ENCODE measurements at regions not wholly inside any gene's neighbourhood (a gene's known extent, or its start where the extent isn't known, plus 50 kb on each side); places are given as distances from the start of the nearest gene placed in this dataset.

DNA sequence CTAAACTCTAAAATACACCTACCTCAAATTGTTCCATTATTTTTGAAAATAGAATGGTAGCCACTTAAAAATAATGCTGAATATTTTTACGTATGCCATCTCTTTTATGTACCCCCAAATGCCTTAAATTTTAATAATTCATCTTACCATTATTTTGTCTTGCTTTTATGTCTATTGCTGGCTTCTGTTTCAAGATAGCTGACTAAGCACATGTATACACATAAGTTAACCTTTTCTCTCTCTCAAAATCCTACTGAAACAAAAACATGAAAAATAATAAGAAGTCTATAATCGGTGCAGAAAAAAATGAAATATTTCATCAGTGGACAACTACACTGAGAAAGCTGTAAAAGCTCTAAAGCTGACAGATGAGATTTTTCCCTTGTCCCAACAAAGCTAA, 652.0 kb upstream of the ZNF608 start:
- intact Hi-C loops (cut with micrococcal nuclease) = no loop called here
- H3K27ac ChIP-seq (ENCODE audit: low read depth, low read length) = no peak overlapping the region
- CTCF ChIA-PET = no interaction called here
- peaks cover 0 to 21% (median 6%) of the 10 kb centered on the region in 11 donors for H3K9me3 Mint-ChIP-seq
- POLR2A ChIA-PET = no interaction called here
- H3K27ac Mint-ChIP-seq = no peak overlapping the region
- no peaks in the 10 kb centered on the region for H3K4me1 Mint-ChIP-seq
- H3K4me3 Mint-ChIP-seq = no peak overlapping the region
- H3K36me3 Mint-ChIP-seq = no peaks in the 10 kb centered on the region
- peaks cover 0 to 5% (median 0%) of the 10 kb centered on the region in 5 donors for H3K27me3 Mint-ChIP-seq
- H3K9me3 ChIP-seq (ENCODE audit: control insufficient read depth in 2 of 3, low read length in 3 of 3) = no peaks in the 10 kb centered on the region
- ATAC-seq (no peak), DNase-seq (no peak)
- H3K4me3 ChIP-seq (ENCODE audit: low read length) = no peak overlapping the region
- no peaks in the 10 kb centered on the region for H3K27me3 ChIP-seq (ENCODE audit: control insufficient read depth in 2 of 2, insufficient read depth in 2 of 2, low read length in 2 of 2)
- no peaks in the 10 kb centered on the region for H3K4me1 ChIP-seq (ENCODE audit: control insufficient read depth in 2 of 2, insufficient read depth in 2 of 2, low read length in 2 of 2)
- no peaks in the 10 kb centered on the region for H3K36me3 ChIP-seq (ENCODE audit: control insufficient read depth in 2 of 3, insufficient read depth in 3 of 3, low read length in 3 of 3)

DNA sequence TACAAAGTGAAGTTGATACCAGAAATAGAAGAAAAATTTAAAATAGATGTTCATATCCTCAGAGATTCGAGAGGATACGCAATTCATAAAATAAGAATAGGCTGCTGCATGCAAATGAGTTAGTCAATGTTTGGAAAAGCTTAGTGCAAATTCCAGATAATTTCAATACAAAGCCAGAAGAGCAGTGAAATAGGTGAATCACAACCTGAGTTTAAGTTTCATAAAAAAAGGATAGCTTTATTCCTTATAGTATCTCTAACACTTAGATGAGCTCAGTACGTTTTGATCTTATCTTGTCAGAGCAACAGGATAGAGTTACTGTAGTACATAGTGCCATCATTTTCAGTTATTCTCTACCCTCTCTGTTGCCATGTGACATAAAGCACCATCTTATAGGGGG, 653.4 kb upstream of the ZNF608 start:
- no peaks in the 10 kb centered on the region for H3K27me3 ChIP-seq (ENCODE audit: control insufficient read depth in 2 of 2, insufficient read depth in 2 of 2, low read length in 2 of 2)
- H3K4me3 Mint-ChIP-seq = no peak overlapping the region
- H3K4me3 ChIP-seq (ENCODE audit: low read length) = no peak overlapping the region
- H3K36me3 ChIP-seq (ENCODE audit: control insufficient read depth in 2 of 3, insufficient read depth in 3 of 3, low read length in 3 of 3) = no peaks in the 10 kb centered on the region
- DNase-seq = no peak
- peaks cover 0 to 7% (median 4%) of the 10 kb centered on the region in 11 donors for H3K9me3 Mint-ChIP-seq
- ATAC-seq = no peak
- no peaks in the 10 kb centered on the region for H3K4me1 ChIP-seq (ENCODE audit: control insufficient read depth in 2 of 2, insufficient read depth in 2 of 2, low read length in 2 of 2)
- ChIA-PET POLR2A (no interaction called here), CTCF (no interaction called here)
- H3K27ac ChIP-seq (ENCODE audit: low read depth, low read length) = no peak overlapping the region
- H3K27me3 Mint-ChIP-seq = peaks cover 0 to 5% (median 0%) of the 10 kb centered on the region in 5 donors
- no peaks in the 10 kb centered on the region for H3K9me3 ChIP-seq (ENCODE audit: control insufficient read depth in 2 of 3, low read length in 3 of 3)
- H3K36me3 Mint-ChIP-seq = no peaks in the 10 kb centered on the region
- H3K27ac Mint-ChIP-seq = no peak overlapping the region
- H3K4me1 Mint-ChIP-seq = no peaks in the 10 kb centered on the region
- intact Hi-C loops (cut with micrococcal nuclease) = no loop called here

DNA sequence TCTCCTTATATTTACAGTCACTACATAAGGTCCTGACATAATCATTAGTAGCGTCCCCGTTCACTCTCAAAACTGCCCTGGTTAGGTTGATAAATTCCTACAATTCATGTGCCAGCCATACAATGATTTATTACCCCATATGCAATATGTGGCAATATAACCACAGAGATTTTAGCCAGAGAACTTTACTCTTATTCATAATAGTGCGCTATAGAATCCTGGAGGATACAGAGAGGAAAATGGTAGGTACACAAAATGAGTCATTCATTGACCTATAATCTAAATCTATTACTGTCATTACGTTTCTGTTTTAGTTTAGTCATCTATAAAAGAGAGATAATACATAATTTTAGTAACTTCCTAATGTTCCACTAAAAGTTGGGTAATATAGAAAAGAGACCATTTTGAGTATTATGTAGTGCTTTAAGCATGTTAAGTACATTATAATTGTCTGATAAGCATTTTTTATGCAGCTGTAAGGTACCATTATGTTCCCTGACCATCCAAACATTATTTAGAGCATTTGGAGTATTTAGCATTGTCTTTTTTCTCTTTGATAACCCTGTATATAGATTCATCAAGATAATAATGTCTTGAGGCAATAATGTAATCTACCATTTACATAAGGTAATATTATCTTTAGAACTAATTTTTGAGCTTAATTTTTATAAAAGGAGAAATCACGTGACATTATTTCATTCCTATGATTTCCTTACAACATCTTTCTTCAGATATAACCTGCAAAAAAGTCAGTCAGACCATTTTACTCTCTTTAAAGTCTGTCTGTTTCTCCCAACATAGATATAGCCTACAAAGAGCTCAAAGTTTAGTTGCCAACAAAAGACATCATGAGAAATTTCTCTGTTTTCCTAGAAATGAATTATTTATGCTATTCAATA, 655.5 kb upstream of the ZNF608 start:
- ChIA-PET POLR2A (no interaction called here), CTCF (no interaction called here)
- H3K36me3 Mint-ChIP-seq = no peaks in the 10 kb centered on the region
- no peaks in the 10 kb centered on the region for H3K4me1 ChIP-seq (ENCODE audit: control insufficient read depth in 2 of 2, insufficient read depth in 2 of 2, low read length in 2 of 2)
- no peaks in the 10 kb centered on the region for H3K27me3 ChIP-seq (ENCODE audit: control insufficient read depth in 2 of 2, insufficient read depth in 2 of 2, low read length in 2 of 2)
- H3K27ac ChIP-seq (ENCODE audit: low read depth, low read length) = no peak overlapping the region
- H3K9me3 Mint-ChIP-seq = peaks cover 0 to 5% (median 2%) of the 10 kb centered on the region in 11 donors
- DNase-seq (no peak), ATAC-seq (no peak)
- no peaks in the 10 kb centered on the region for H3K36me3 ChIP-seq (ENCODE audit: control insufficient read depth in 2 of 3, insufficient read depth in 3 of 3, low read length in 3 of 3)
- H3K27ac Mint-ChIP-seq = no peak overlapping the region
- no peak overlapping the region for H3K4me3 ChIP-seq (ENCODE audit: low read length)
- peaks cover 0 to 5% (median 0%) of the 10 kb centered on the region in 5 donors for H3K27me3 Mint-ChIP-seq
- H3K4me1 Mint-ChIP-seq = no peaks in the 10 kb centered on the region
- no peak overlapping the region for H3K4me3 Mint-ChIP-seq
- no peaks in the 10 kb centered on the region for H3K9me3 ChIP-seq (ENCODE audit: control insufficient read depth in 2 of 3, low read length in 3 of 3)
- intact Hi-C loops (cut with micrococcal nuclease) = no loop called here

DNA sequence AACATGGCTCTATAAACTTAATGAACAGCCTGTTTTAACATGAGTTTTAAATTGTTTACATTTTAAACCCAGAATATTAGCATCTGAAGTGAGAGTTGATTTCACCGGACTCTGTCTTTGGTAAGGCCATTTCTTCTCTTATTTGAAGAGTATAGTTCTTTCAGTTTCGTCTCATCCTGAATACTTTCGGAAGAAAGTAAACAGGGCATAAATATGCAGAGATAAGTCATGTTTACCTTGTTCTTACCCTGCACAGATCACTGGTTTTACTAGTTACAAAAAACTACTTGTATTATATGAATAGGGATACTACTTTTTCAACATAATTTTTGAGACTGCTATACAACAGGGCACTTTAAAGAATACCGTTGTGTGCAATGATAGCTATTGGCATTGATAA, 656.3 kb upstream of the ZNF608 start:
- H3K27me3 Mint-ChIP-seq = no peaks in the 10 kb centered on the region
- peaks cover 0 to 5% (median 0%) of the 10 kb centered on the region in 11 donors for H3K9me3 Mint-ChIP-seq
- Histone ChIP-seq H3K36me3 (ENCODE audit: control insufficient read depth in 2 of 3, insufficient read depth in 3 of 3, low read length in 3 of 3) (no peaks in the 10 kb centered on the region), H3K4me1 (ENCODE audit: control insufficient read depth in 2 of 2, insufficient read depth in 2 of 2, low read length in 2 of 2) (no peaks in the 10 kb centered on the region), H3K27ac (ENCODE audit: low read depth, low read length) (no peak overlapping the region), H3K4me3 (ENCODE audit: low read length) (no peak overlapping the region), H3K9me3 (ENCODE audit: control insufficient read depth in 2 of 3, low read length in 3 of 3) (no peaks in the 10 kb centered on the region), H3K27me3 (ENCODE audit: control insufficient read depth in 2 of 2, insufficient read depth in 2 of 2, low read length in 2 of 2) (no peaks in the 10 kb centered on the region)
- POLR2A ChIA-PET = no interaction called here
- intact Hi-C loops (cut with micrococcal nuclease) = no loop called here
- ATAC-seq (no peak), DNase-seq (no peak)
- no peak overlapping the region for H3K27ac Mint-ChIP-seq
- CTCF ChIA-PET = no interaction called here
- no peaks in the 10 kb centered on the region for H3K36me3 Mint-ChIP-seq
- H3K4me1 Mint-ChIP-seq = no peaks in the 10 kb centered on the region
- H3K4me3 Mint-ChIP-seq = no peak overlapping the region

DNA sequence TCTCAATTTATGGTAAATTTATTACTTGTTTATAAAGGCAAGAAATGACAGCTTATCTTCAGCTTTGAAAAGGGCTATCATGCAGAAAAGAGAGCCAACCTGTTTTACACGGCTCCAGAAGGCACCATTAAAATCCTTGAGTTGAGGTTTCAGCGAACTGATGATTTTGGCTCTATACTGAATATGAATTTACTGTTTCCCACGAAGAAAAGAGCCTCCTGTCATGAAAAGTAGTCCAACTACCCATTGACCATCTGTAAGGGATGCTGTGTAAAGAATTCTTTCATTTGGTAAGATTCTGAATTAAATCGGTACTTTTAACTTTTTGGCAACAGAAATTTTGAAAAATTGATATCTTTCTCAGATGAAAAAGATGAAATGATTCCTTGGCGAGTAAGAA, 657.6 kb upstream of the ZNF608 start:
- Histone ChIP-seq H3K4me1 (ENCODE audit: control insufficient read depth in 2 of 2, insufficient read depth in 2 of 2, low read length in 2 of 2) (no peaks in the 10 kb centered on the region), H3K9me3 (ENCODE audit: control insufficient read depth in 2 of 3, low read length in 3 of 3) (no peaks in the 10 kb centered on the region), H3K27me3 (ENCODE audit: control insufficient read depth in 2 of 2, insufficient read depth in 2 of 2, low read length in 2 of 2) (no peaks in the 10 kb centered on the region), H3K36me3 (ENCODE audit: control insufficient read depth in 2 of 3, insufficient read depth in 3 of 3, low read length in 3 of 3) (no peaks in the 10 kb centered on the region), H3K27ac (ENCODE audit: low read depth, low read length) (no peak overlapping the region), H3K4me3 (ENCODE audit: low read length) (no peak overlapping the region)
- intact Hi-C loops (cut with micrococcal nuclease) = no loop called here
- DNase-seq (no peak), ATAC-seq (no peak)
- peaks cover 0 to 5% (median 0%) of the 10 kb centered on the region in 11 donors for H3K9me3 Mint-ChIP-seq
- H3K4me3 Mint-ChIP-seq = no peak overlapping the region
- H3K4me1 Mint-ChIP-seq = no peaks in the 10 kb centered on the region
- no peak overlapping the region for H3K27ac Mint-ChIP-seq
- ChIA-PET CTCF (no interaction called here), POLR2A (interaction anchor here (0.6 kb wide), 1 partner anchor 16 kb away, joined by 3 read pairs; no protein-coding TSS in a partner anchor)
- no peaks in the 10 kb centered on the region for H3K27me3 Mint-ChIP-seq
- H3K36me3 Mint-ChIP-seq = no peaks in the 10 kb centered on the region

DNA sequence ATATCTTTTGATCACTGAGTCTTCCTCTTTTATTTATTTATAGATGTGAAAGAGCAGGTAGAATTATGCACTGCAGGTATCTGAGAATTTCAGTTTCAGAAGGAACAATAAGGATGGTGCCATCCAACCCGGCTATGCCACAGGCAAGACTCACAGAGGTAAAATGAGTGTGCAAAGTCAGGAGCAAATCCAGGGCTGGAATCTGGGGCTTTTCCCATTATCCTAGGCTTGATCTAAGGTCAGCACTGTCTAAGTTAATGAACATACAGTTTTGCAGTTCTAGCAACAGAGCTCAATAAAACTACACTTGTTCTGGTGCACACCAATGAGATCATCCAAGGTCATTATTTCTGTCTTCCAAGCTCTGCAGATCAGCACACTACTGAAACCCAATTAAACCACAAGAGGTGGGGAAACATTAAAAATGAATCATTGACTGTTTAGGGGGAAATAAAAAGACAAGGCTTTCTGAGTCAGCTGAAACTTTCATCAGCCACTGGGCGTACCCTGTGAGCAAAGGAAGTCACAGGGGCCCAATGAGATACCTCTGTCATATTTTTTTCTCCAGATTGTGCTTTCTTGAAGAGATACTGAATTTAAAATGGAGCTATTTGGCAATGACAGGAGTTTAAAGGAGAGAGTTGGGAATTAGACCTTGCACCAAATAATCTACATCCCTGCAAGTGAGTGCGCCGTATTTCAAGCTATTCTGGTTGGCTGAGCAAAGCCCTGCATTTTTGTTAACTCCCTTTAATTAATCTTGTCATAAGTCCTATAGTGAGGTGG, 662.2 kb upstream of the ZNF608 start:
- Histone ChIP-seq H3K9me3 (ENCODE audit: control insufficient read depth in 2 of 3, low read length in 3 of 3) (no peaks in the 10 kb centered on the region), H3K4me3 (ENCODE audit: low read length) (no peak overlapping the region), H3K36me3 (ENCODE audit: control insufficient read depth in 2 of 3, insufficient read depth in 3 of 3, low read length in 3 of 3) (no peaks in the 10 kb centered on the region), H3K27ac (ENCODE audit: low read depth, low read length) (no peak overlapping the region), H3K27me3 (ENCODE audit: control insufficient read depth in 2 of 2, insufficient read depth in 2 of 2, low read length in 2 of 2) (no peaks in the 10 kb centered on the region), H3K4me1 (ENCODE audit: control insufficient read depth in 2 of 2, insufficient read depth in 2 of 2, low read length in 2 of 2) (no peaks in the 10 kb centered on the region)
- intact Hi-C loops (cut with micrococcal nuclease) = no loop called here
- POLR2A ChIA-PET = no interaction called here
- no peak overlapping the region for H3K4me3 Mint-ChIP-seq
- ATAC-seq (no peak), DNase-seq (no peak)
- H3K9me3 Mint-ChIP-seq = peaks cover 0 to 4% (median 0%) of the 10 kb centered on the region in 11 donors
- no peak overlapping the region for H3K27ac Mint-ChIP-seq
- no peaks in the 10 kb centered on the region for H3K27me3 Mint-ChIP-seq
- no peaks in the 10 kb centered on the region for H3K36me3 Mint-ChIP-seq
- peaks cover 0 to 3% (median 0%) of the 10 kb centered on the region in 7 donors for H3K4me1 Mint-ChIP-seq
- CTCF ChIA-PET = no interaction called here

Data from naive thymus-derived CD4-positive, alpha-beta T cell (primary cell).